WTC11 (cell line): ENCODE measurements at regions not wholly inside any gene's neighbourhood (a gene's known extent, or its start where the extent isn't known, plus 50 kb on each side); places are given as distances from the start of the nearest gene placed in this dataset.

Experiments used
- ATAC-seq: fragments of 200-7000 bp; cut with Tn5 transposase; 2 replicates; pipeline ENCODE4 v1.10.0; 2021; ENCODE audit warnings: mild to moderate bottlenecking, moderate library complexity
- CTCF ChIA-PET: fragments of 300-600 bp; sonication (Branson Sonifier 250); formaldehyde crosslinking; loops from one replicate; lab custom pipeline; 2021; ENCODE audit warnings: antibody characterized with exemption; lab: Charles Lee
- POLR2A ChIA-PET: fragments of 350-600 bp; sonication (Branson Sonifier 250); formaldehyde crosslinking; loops from one replicate; lab custom pipeline; 2021; ENCODE audit warnings: antibody characterized with exemption; lab: Charles Lee
- DNase-seq: peaks from one replicate; pipeline ENCODE4 v3.0.0; 2021; ENCODE audit warnings: low spot score
- H3K27ac Mint-ChIP-seq: 2 replicates; pipeline ENCODE4 v1.8.0; 2021; ENCODE audit warnings: mixed read lengths
- H3K27me3 Mint-ChIP-seq: 2 replicates; pipeline ENCODE4 v1.8.0; 2021; ENCODE audit warnings: low read depth, mild to moderate bottlenecking, moderate library complexity, mixed read lengths
- H3K36me3 Mint-ChIP-seq: 2 replicates; pipeline ENCODE4 v1.8.0; 2021; ENCODE audit warnings: mixed read lengths
- H3K4me1 Mint-ChIP-seq: 2 replicates; pipeline ENCODE4 v1.8.0; 2022; ENCODE audit warnings: mixed read lengths
- H3K4me3 Mint-ChIP-seq: 2 replicates; pipeline ENCODE4 v1.8.0; 2021; ENCODE audit warnings: mild to moderate bottlenecking, moderate library complexity, mixed read lengths
- H3K9me3 Mint-ChIP-seq: 2 replicates; pipeline ENCODE4 v1.8.0; 2021; ENCODE audit warnings: mixed read lengths
- CREM ChIP-seq: sonication (generic); formaldehyde crosslinking; IDR thresholded peaks from 2 replicates; pipeline ENCODE4 v1.8.1; 2022; ENCODE audit warnings: mild to moderate bottlenecking, missing genetic modification reagents, moderate library complexity
- GRHL2 ChIP-seq: fragments of 250-450 bp; sonication (Bioruptor Pico); IDR thresholded peaks from 2 replicates; pipeline ENCODE4 v1.8.0; 2022; ENCODE audit warnings: mild to moderate bottlenecking, moderate library complexity; ENCODE audit not compliant: insufficient replicate concordance, severe bottlenecking
- GTF2I ChIP-seq: fragments of 250-450 bp; sonication (Bioruptor Pico); conservative IDR thresholded peaks from 2 replicates; pipeline ENCODE4 v1.4.0; 2021; ENCODE audit warnings: mild to moderate bottlenecking
- HMGA2 ChIP-seq: fragments of 250-450 bp; sonication (Bioruptor Pico); IDR thresholded peaks from 2 replicates; pipeline ENCODE4 v1.4.0; 2021; ENCODE audit warnings: mild to moderate bottlenecking, moderate library complexity
- NR2C2 ChIP-seq: sonication (generic); formaldehyde crosslinking; IDR thresholded peaks from 2 replicates; pipeline ENCODE4 v1.8.0; 2022; ENCODE audit warnings: mild to moderate bottlenecking, missing genetic modification reagents
- NR3C1 ChIP-seq: sonication (generic); formaldehyde crosslinking; conservative IDR thresholded peaks from 2 replicates; pipeline ENCODE4 v1.8.1; 2023; ENCODE audit warnings: low read depth, mild to moderate bottlenecking, missing genetic modification reagents
- STAT6 ChIP-seq: sonication (generic); formaldehyde crosslinking; conservative IDR thresholded peaks from 2 replicates; pipeline ENCODE4 v1.8.1; 2023; ENCODE audit warnings: mild to moderate bottlenecking, low read depth, missing genetic modification reagents, moderate library complexity
- TCF7 ChIP-seq: sonication (generic); formaldehyde crosslinking; IDR thresholded peaks from 2 replicates; pipeline ENCODE4 v1.8.0; 2022; ENCODE audit warnings: mild to moderate bottlenecking, low read depth, missing genetic modification reagents, moderate library complexity
- TEAD1 ChIP-seq: sonication (generic); formaldehyde crosslinking; IDR thresholded peaks from 2 replicates; pipeline ENCODE4 v1.8.0; 2022; ENCODE audit warnings: mild to moderate bottlenecking, missing genetic modification reagents
- ZNF425 ChIP-seq: fragments of 250-450 bp; sonication (Bioruptor Pico); conservative IDR thresholded peaks from 2 replicates; pipeline ENCODE4 v1.9.0; 2021; ENCODE audit warnings: mild to moderate bottlenecking
- TF ChIP-seq, protein P1 (sequence below): sonication (generic); formaldehyde crosslinking; IDR thresholded peaks from 2 replicates; pipeline ENCODE4 v1.8.1; 2022; ENCODE audit warnings: mild to moderate bottlenecking, missing genetic modification reagents, moderate library complexity, borderline replicate concordance
- TF ChIP-seq, protein P2 (sequence below): sonication (generic); formaldehyde crosslinking; IDR thresholded peaks from 2 replicates; pipeline ENCODE4 v1.8.0; 2023; ENCODE audit warnings: missing genetic modification reagents
- TF ChIP-seq, protein P3 (sequence below): sonication (generic); formaldehyde crosslinking; IDR thresholded peaks from 2 replicates; pipeline ENCODE4 v1.8.1; 2023; ENCODE audit warnings: mild to moderate bottlenecking, missing genetic modification reagents
- TF ChIP-seq, protein P4 (sequence below): fragments of 250-450 bp; sonication (Bioruptor Pico); IDR thresholded peaks from 2 replicates; pipeline ENCODE4 v1.9.0; 2021; ENCODE audit warnings: mild to moderate bottlenecking, borderline replicate concordance
- TF ChIP-seq, protein P5 (sequence below): sonication (generic); formaldehyde crosslinking; IDR thresholded peaks from 2 replicates; pipeline ENCODE4 v1.8.1; 2023; ENCODE audit warnings: mild to moderate bottlenecking, missing genetic modification reagents, moderate library complexity

DNA sequence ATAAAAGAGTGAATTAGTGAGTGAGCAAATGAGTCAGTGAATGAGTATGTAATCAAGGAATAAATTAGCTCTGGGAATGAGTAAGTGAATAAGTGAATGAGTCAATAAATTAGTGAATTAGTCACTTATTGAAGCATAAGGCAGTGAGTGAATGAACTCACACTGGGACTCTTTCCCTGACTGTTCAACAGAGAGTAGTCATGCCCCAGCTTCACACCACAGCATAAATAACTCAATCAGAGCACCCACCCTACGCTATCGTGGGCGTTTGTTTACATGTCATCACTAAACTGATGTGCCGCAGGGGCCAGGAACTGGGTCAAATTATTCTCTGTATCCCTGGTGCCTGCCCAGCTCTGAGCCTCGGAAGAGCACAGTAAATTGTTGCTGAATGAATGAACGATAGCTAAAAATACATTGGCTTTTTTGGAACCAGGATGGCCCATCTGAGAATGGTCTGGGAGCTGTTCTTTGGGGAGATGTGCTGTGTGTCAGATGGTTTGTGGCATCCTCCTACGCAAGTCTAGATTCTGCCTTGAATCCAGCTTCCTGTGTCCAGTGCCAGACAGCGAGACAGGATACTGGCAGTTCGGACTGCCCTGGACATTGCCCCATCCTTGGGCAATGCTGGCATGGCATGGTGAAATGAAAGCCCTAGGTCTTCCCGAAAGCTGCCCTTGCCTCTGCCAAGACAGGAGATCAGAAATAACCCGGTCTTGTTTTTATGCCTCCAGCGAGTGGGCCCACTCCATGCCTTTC is 98.0 kb upstream of the RTL1 start:
- Mint-ChIP-seq H3K9me3 (no peaks in the 10 kb centered on the region), H3K4me3 (no peak overlapping the region), H3K36me3 (peaks cover 13% of the 10 kb centered on the region; the same call in 1 of the 2 replicates), H3K27ac (no peak overlapping the region), H3K27me3 (no peaks in the 10 kb centered on the region)
- no peak for DNase-seq
- CTCF ChIA-PET, result no interaction called here
- TF ChIP-seq NR2C2 (CRISPR knock-in tag) (no peak), GRHL2 (CRISPR knock-in tag) (no peak), TCF7 (CRISPR knock-in tag) (no peak), CREM (CRISPR knock-in tag) (no peak), HMGA2 (CRISPR knock-in tag) (no peak), NR3C1 (no peak), TEAD1 (no peak)
- TF ChIP-seq, protein P1, sequence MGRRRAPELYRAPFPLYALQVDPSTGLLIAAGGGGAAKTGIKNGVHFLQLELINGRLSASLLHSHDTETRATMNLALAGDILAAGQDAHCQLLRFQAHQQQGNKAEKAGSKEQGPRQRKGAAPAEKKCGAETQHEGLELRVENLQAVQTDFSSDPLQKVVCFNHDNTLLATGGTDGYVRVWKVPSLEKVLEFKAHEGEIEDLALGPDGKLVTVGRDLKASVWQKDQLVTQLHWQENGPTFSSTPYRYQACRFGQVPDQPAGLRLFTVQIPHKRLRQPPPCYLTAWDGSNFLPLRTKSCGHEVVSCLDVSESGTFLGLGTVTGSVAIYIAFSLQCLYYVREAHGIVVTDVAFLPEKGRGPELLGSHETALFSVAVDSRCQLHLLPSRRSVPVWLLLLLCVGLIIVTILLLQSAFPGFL (CRISPR knock-in tag), result no peak
- TF ChIP-seq, protein P2, sequence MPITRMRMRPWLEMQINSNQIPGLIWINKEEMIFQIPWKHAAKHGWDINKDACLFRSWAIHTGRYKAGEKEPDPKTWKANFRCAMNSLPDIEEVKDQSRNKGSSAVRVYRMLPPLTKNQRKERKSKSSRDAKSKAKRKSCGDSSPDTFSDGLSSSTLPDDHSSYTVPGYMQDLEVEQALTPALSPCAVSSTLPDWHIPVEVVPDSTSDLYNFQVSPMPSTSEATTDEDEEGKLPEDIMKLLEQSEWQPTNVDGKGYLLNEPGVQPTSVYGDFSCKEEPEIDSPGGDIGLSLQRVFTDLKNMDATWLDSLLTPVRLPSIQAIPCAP (CRISPR knock-in tag), result no peak
- TF ChIP-seq, all 79 proteins: peak for 0
- peaks cover 13% of the 10 kb centered on the region for H3K4me1 Mint-ChIP-seq
- POLR2A ChIA-PET, result no interaction called here
- no peak for ATAC-seq

DNA sequence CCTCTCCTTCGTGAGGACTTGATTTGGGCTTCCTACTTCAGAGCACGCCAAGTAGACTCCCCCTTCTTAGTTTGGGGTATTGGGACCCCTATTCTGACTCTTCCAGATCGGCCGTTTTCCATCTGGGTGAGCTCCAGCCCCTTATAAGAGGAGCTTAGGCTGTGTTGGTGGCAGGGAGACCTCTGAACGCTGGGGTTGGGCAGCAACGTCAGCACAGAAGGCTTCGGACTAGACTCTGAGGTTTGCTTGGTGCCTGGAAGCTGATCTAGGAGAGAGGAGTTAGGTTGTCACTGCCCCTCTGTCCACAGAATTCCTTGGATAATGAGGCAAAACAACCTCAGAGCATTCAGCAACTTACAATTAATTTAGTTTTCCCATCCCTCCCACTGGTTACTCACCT is 99.2 kb upstream of the RTL1 start:
- H3K36me3 Mint-ChIP-seq, result peaks cover 13% of the 10 kb centered on the region; the same call in 1 of the 2 replicates
- DNase-seq (no peak), ATAC-seq (no peak)
- no peaks in the 10 kb centered on the region for H3K9me3 Mint-ChIP-seq
- no peaks in the 10 kb centered on the region for H3K27me3 Mint-ChIP-seq
- H3K4me1 Mint-ChIP-seq, result peaks cover 13% of the 10 kb centered on the region
- TF ChIP-seq, protein P3, sequence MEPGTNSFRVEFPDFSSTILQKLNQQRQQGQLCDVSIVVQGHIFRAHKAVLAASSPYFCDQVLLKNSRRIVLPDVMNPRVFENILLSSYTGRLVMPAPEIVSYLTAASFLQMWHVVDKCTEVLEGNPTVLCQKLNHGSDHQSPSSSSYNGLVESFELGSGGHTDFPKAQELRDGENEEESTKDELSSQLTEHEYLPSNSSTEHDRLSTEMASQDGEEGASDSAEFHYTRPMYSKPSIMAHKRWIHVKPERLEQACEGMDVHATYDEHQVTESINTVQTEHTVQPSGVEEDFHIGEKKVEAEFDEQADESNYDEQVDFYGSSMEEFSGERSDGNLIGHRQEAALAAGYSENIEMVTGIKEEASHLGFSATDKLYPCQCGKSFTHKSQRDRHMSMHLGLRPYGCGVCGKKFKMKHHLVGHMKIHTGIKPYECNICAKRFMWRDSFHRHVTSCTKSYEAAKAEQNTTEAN (CRISPR knock-in tag), result no peak
- no peak for TF ChIP-seq STAT6 (CRISPR knock-in tag)
- no peak for TF ChIP-seq GTF2I (CRISPR knock-in tag)
- TF ChIP-seq, protein P4, sequence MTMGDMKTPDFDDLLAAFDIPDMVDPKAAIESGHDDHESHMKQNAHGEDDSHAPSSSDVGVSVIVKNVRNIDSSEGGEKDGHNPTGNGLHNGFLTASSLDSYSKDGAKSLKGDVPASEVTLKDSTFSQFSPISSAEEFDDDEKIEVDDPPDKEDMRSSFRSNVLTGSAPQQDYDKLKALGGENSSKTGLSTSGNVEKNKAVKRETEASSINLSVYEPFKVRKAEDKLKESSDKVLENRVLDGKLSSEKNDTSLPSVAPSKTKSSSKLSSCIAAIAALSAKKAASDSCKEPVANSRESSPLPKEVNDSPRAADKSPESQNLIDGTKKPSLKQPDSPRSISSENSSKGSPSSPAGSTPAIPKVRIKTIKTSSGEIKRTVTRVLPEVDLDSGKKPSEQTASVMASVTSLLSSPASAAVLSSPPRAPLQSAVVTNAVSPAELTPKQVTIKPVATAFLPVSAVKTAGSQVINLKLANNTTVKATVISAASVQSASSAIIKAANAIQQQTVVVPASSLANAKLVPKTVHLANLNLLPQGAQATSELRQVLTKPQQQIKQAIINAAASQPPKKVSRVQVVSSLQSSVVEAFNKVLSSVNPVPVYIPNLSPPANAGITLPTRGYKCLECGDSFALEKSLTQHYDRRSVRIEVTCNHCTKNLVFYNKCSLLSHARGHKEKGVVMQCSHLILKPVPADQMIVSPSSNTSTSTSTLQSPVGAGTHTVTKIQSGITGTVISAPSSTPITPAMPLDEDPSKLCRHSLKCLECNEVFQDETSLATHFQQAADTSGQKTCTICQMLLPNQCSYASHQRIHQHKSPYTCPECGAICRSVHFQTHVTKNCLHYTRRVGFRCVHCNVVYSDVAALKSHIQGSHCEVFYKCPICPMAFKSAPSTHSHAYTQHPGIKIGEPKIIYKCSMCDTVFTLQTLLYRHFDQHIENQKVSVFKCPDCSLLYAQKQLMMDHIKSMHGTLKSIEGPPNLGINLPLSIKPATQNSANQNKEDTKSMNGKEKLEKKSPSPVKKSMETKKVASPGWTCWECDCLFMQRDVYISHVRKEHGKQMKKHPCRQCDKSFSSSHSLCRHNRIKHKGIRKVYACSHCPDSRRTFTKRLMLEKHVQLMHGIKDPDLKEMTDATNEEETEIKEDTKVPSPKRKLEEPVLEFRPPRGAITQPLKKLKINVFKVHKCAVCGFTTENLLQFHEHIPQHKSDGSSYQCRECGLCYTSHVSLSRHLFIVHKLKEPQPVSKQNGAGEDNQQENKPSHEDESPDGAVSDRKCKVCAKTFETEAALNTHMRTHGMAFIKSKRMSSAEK, result no peak
- TF ChIP-seq, protein P5, sequence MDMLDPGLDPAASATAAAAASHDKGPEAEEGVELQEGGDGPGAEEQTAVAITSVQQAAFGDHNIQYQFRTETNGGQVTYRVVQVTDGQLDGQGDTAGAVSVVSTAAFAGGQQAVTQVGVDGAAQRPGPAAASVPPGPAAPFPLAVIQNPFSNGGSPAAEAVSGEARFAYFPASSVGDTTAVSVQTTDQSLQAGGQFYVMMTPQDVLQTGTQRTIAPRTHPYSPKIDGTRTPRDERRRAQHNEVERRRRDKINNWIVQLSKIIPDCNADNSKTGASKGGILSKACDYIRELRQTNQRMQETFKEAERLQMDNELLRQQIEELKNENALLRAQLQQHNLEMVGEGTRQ (CRISPR knock-in tag), result no peak
- TF ChIP-seq ZNF425 (CRISPR knock-in tag), result no peak
- TF ChIP-seq, all 79 proteins: peak for 0
- CTCF ChIA-PET, result no interaction called here
- H3K27ac Mint-ChIP-seq, result no peak overlapping the region
- no peak overlapping the region for H3K4me3 Mint-ChIP-seq
- POLR2A ChIA-PET, result no interaction called here
